Liver (tissue), 1 donor: ENCODE measurements at regions not wholly inside any gene's neighbourhood (a gene's known extent, or its start where the extent isn't known, plus 50 kb on each side); places are given as distances from the start of the nearest gene placed in this dataset. TPM values are rescaled to one million over a fixed set of nuclear protein-coding genes. Genes with fewer than 3 reads are reported as not detected.

Experiments used
- small RNA-seq: library from RNA; depleted of rRNA; stranded (forward); fragments of <200 nt; gene quantifications from one replicate; pipeline ENCODE3, GENCODE V24; 2014

Small RNA genes in the stretch of these regions (small RNA-seq; reads per million reads assigned to genes)
- not detected for gene AL353747.1
